ENCODE measurements at regions not wholly inside any gene's neighbourhood (a gene's known extent, or its start where the extent isn't known, plus 50 kb on each side); places are given as distances from the start of the nearest gene placed in this dataset.

GRCh38 chr13:106882246-106882645 is 314.3 kb upstream of the ARGLU1 start:
- no peak for TF ChIP-seq CTCF (IDR thresholded peaks at IDR 0.05)
- no peak for TF ChIP-seq POLR2A (IDR thresholded peaks at IDR 0.05)
